BJ (cell line): ENCODE measurements at regions not wholly inside any gene's neighbourhood (a gene's known extent, or its start where the extent isn't known, plus 50 kb on each side); places are given as distances from the start of the nearest gene placed in this dataset.

Experiments
- CTCF ChIA-PET: fragments of 350-600 bp; formaldehyde crosslinking; extraction: SDS; loops from one replicate; lab custom pipeline; 2021; ENCODE audit warnings: antibody characterized with exemption, inconsistent platforms; lab: Yijun Ruan, JAX
- POLR2A ChIA-PET: fragments of 300-600 bp; sonication (Branson Sonifier 250); formaldehyde crosslinking; extraction: SDS; loops from one replicate; lab custom pipeline; 2021; ENCODE audit warnings: antibody characterized with exemption; lab: Charles Lee
- DNase-seq: peaks from one replicate; pipeline ENCODE4 v3.0.0-alpha.2; 2011; ENCODE audit warnings: low read depth
- H3K27me3 ChIP-seq: 2 replicates; pipeline ENCODE4 v1.6.0; 2011; ENCODE audit warnings: low read length; ENCODE audit not compliant: control insufficient read depth, insufficient read depth
- H3K36me3 ChIP-seq: 2 replicates; pipeline ENCODE4 v1.5.1; 2011; ENCODE audit warnings: low read length; ENCODE audit not compliant: control insufficient read depth, insufficient read depth
- H3K4me3 ChIP-seq: 2 replicates; pipeline ENCODE4 v1.5.1; 2011; ENCODE audit warnings: low read depth, mild to moderate bottlenecking, control low read depth, low read length
- CTCF ChIP-seq: IDR thresholded peaks from 2 replicates; pipeline ENCODE4 v1.5.1; 2011; ENCODE audit warnings: low read depth, mild to moderate bottlenecking, control low read depth, inconsistent platforms, low read length, moderate library complexity; ENCODE audit not compliant: insufficient read depth

DNA sequence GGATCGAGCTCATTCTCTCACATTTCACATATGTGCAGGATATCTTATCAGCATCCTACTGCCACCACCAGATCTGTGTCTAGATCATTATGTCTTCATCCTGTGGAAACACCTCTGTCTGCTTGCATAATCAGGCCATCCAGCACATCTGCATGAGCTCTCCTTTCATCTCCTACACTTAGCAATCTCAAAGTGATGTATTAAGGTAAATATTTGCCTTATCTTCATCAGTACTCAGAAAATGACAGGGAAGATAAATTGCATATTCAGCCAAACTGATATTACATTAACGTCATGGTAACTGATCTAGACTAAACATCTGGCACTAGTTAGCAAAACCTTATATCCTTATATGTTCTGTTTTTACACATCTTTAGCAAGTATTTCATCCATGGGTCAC is 207.3 kb upstream of the PABPC4L start:
- no peak overlapping the region for H3K4me3 ChIP-seq
- ChIA-PET CTCF (no interaction called here), POLR2A (no interaction called here)
- DNase-seq, result no peak
- H3K36me3 ChIP-seq, result no peaks in the 10 kb centered on the region
- no peak for TF ChIP-seq CTCF
- H3K27me3 ChIP-seq, result no peaks in the 10 kb centered on the region

- POLR2A ChIA-PET, result no interaction called here
- TF ChIP-seq CTCF, result no peak
- Histone ChIP-seq H3K27me3 (no peaks in the 10 kb centered on the region), H3K36me3 (no peaks in the 10 kb centered on the region), H3K4me3 (no peak overlapping the region)
- CTCF ChIA-PET, result no interaction called here
- DNase-seq, result no peak
These were observed 200.2 kb upstream of the PABPC4L start for GRCh38 chr4:134401798-134402197.

- DNase-seq, result no peak
- ChIA-PET CTCF (interaction anchor here (0.7 kb wide), 1 partner anchor 11 kb away, joined by 3 read pairs; no protein-coding TSS in a partner anchor), POLR2A (no interaction called here)
These were observed 192.0 kb upstream of the PABPC4L start for GRCh38 chr4:134393592-134393991.

GRCh38 chr4:134390319-134390718 is 188.7 kb upstream of the PABPC4L start:
- no peak for DNase-seq
- no peak for TF ChIP-seq CTCF
- ChIA-PET POLR2A (no interaction called here), CTCF (no interaction called here)
- Histone ChIP-seq H3K27me3 (no peaks in the 10 kb centered on the region), H3K36me3 (no peaks in the 10 kb centered on the region), H3K4me3 (no peak overlapping the region)

More at GRCh38 chr4:134393592-134393991, 192.0 kb upstream of the PABPC4L start:
- H3K27me3 ChIP-seq, result no peaks in the 10 kb centered on the region
- H3K36me3 ChIP-seq, result no peaks in the 10 kb centered on the region
- H3K4me3 ChIP-seq, result no peak overlapping the region
- no peak for TF ChIP-seq CTCF

GRCh38 chr4:134388351-134388750 is 186.8 kb upstream of the PABPC4L start:
- no peak for TF ChIP-seq CTCF
- Histone ChIP-seq H3K4me3 (no peak overlapping the region), H3K27me3 (no peaks in the 10 kb centered on the region), H3K36me3 (no peaks in the 10 kb centered on the region)
- POLR2A ChIA-PET, result no interaction called here
- DNase-seq, result no peak
- CTCF ChIA-PET, result no interaction called here
